Right renal pelvis (tissue), 4 donors: ENCODE measurements at regions not wholly inside any gene's neighbourhood (a gene's known extent, or its start where the extent isn't known, plus 50 kb on each side); places are given as distances from the start of the nearest gene placed in this dataset.

Experiments used
- DNase-seq, 4 donors: peaks; one replicate each; pipeline ENCODE4 v3.0.0-alpha.2; 2013; ENCODE audit warnings: low read depth in 4 of 4, low spot score in 3 of 4, missing footprints in 1 of 4

DNA sequence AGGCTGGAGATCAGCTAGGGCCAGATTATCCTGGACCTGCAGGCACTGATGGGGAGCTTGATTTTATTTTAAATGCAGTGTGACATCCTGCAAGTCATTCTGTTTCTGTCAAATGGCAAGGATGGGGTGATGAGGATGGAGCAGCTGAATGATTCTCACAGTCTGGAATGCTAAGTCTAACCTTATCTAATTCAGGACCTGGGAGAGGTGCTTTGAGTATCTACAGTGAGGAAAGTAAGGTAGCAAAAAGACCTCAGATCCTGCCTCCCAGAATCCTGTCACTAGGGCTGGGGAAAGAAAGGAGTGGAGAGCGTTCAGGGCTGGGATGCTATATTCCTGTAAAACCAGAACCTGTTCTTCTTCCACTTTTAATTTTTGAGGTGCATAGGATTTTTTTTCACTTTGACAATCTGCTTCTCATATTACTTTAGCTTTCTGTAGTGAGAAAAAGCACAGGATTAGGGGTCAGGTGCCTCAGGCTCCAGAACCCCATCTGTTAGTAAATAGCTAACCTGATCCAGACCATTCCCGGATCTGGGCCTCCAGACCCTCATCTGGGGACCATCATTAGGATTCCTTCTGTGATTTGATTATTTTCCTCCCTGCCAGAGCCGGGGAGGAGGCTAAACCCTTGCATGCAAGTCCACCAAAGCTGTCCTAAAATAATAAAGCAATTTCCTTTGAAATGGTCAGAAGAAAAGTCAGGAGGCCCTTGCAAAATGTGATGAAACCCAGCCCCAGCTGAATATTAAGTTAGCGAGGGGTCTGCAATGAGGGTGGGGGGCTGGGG is 54.7 kb downstream of the ASCL1 start:
- no peak for DNase-seq

DNA sequence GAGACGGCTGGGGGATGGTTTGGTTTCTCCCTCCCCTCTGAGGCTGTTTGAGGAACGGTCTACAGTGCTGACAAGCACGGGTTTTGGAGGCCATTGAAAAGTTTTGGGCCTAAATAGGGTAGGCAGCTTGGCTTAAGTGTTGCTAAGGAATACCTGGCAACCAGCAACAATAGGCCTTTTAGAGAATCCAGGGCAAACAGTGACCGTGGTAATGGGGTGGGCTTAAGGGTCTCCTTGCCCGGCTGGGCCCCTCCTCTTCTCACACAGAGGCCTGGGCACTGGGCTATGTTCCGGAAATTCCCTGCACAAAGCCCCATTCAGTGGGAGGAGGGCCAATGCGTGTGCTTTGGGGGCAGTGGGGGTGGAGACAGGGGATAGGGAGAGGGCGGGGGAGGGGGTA is 55.4 kb downstream of the ASCL1 start:
- no peak for DNase-seq

DNA sequence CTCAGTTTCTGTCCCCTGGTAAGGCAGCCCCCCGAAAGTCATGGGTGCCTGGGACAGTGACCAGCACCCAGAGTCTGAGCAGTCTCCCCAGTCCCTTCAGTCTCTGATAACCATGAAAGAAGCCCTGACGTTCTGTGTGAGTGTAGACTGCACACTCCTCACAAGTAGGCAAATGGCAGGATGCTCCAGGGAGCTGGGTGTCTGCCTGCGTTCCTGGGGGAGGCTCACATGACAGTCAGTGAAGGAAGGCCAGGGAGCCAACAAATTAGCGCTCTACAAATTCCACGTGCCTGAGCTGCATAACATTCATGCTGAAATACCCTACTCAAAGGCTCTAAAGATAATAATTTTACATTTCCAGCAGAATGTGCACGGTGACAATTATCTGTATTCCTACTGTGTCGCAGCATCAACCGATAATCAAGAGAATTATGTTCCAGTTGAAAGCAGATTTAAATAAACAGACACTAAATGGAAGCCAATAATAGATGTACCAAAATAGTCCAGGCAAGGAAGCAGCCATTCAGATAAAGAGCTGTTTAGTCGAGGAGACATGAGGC is 56.3 kb downstream of the ASCL1 start:
- no peak for DNase-seq

DNA sequence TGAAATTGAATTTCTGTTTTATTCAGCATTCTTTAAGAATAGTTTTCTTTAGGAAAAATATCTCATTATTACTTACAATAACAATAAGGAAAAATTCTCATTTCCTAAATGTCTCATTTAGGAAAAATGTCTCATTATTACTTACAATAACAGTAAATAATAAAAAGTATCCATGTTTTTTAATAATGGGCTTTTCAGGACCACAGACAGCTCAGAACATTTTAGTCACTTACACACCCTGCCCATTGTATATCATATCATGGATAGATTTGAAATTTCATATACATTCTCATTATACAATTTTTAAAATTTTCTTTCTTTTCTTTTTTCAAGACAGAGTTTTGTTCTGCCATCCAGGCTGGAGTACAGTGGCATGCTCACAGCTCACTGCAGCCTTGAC is 58.9 kb downstream of the ASCL1 start:
- no peak for DNase-seq

DNA sequence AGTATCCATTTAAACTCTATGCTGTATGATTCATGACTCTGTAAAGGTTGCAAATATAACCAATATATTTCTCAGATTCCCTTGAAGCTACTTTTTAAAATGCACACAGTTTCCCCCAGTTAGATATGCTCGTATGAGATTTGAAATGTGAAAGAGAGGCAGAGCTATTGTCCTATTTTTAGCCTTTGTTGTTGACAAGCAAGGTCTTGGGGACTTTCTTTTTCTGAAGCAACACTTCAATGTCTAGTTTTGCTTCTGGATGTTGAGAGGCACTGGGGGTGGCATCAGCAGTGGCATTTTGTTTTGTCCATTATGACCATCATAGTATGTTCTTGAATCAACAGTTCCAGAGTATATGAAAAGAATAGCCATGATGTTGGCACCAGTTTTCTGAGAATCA is 63.4 kb downstream of the ASCL1 start:
- no peak for DNase-seq

DNA sequence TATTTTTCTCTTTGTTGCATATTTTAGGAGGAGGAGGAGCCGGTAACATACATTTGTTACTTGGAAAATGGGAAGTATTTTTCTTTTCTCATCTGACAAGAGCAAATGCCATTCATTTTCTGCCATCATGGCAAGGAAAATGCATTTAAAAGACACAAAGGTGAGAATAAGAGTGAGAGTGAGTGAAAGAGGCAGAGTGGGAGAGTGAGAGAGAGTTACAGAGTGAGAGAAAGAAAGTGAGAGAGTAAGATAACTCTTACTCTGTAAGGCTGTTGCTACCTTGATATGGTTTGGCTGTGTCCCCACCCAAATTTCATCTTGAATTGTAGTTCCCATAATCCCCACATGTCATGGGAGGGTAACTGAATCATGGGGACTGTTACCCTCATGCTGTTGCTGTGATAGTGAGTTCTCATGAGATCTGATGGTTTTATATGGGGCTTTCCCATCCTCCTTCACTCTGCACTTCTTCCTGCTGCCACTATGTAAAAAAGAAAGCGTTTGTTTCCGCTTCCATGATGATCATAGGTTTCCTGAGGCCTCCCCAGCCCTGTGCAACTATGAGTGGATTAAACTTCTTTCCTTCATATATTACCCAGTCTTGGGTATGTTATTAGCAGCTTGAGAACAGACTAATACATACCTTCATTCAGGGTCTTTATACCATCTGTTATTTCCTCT is 64.2 kb downstream of the ASCL1 start:
- DNase-seq, result no peak

DNA sequence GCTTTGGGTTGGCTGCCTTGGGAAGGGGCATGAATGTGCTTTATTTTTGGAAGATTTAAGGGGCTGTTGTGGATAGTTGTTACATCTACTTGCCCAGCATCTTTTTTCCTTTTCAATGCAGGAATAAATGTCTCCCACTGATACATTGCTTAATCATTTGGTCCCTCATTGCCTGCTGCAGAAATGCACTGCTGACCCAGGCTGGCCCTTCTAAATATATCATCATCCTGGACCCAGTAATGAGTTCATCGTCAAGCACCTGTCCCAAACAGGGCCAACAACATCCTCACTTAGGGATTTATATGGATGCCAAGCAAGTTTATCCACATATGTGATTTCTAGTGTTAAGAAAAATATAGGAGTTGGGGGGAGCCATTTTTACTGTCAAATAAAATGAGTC is 67.2 kb downstream of the ASCL1 start:
- DNase-seq, result no peak

DNA sequence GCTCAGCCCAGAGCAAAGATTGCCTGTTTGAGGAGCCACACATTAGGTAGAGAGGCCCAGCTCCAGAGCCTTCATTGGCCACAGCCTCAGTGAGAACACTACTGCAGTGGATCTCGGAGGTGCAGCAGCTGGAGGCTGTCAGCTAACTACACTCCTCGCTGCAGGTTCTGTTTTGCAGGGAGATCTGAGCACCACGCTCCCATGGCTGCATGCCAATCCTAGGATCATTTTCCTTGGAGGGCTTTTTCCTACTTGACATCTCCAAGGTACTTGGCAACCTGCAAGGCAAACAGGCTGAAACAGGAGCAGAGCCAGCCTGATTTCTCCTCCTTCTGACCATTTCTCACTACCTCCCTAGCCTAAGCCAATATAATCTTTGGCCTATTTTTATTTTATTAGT is 69.2 kb downstream of the ASCL1 start:
- peak; percentile 1 to 8 (median 6) for DNase-seq

DNA sequence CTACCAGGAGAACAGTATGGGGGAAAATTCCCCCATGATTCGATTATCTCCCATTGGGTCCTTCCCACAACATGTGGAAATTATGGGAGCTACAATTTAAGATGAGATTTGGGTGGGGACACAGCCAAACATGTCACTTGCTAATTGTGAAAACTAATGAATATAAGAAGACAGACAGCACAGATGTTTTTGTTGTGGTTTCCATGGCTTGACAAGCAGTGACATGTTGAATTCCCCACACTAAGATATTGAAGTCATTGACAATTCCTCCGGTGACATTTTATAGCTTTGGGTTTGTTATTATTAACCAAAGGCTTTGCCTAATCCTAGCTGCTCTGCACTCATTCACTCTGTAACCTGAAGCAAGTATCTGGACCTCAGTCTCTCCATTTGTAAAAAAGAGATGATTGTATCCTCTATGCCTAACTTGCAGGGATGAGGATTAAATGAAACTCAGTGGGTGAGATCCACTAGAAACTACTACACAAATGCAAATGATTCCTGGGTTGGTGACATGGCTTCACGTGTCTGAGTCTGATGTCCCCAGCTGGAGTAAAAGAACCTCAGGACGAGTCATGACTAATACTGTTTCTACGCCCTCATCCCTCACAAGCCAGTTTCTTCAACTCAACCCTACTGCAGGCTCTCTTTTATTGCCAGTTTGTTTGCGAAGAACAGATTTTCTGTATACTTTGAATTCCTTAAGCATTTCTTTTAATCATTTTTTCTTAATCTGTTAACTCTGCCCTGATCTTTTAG is 71.6 kb downstream of the ASCL1 start:
- no peak for DNase-seq

DNA sequence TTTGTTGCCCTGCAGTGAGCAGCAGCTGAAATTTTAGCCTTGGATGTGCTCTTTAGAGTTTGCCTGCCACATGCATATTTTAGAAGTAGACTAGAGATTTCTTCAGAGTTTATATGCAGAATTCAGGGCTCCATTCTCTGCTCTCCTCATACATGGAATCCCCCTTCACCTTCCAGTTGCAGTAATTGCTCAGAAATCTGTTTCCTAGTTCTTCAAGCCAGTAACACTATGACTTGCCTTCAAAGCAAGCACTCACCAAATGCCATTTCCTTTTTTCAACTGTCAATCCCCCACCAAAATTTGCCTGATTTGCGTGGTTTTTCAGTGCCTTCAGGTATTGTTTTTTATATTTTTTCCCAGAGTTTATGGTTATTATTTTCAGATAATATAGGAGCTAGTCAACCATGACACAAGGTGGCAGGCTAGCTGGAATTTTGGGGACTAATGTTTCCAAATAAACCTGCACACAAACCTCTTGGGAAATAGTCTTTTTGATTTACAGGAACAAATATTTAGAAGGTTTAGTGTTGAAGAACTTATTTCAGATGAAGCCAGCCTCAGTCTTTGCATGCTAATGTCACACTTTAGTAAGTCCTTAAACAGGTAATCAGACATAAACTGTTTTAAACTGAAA is 79.2 kb downstream of the ASCL1 start:
- DNase-seq, result no peak

DNA sequence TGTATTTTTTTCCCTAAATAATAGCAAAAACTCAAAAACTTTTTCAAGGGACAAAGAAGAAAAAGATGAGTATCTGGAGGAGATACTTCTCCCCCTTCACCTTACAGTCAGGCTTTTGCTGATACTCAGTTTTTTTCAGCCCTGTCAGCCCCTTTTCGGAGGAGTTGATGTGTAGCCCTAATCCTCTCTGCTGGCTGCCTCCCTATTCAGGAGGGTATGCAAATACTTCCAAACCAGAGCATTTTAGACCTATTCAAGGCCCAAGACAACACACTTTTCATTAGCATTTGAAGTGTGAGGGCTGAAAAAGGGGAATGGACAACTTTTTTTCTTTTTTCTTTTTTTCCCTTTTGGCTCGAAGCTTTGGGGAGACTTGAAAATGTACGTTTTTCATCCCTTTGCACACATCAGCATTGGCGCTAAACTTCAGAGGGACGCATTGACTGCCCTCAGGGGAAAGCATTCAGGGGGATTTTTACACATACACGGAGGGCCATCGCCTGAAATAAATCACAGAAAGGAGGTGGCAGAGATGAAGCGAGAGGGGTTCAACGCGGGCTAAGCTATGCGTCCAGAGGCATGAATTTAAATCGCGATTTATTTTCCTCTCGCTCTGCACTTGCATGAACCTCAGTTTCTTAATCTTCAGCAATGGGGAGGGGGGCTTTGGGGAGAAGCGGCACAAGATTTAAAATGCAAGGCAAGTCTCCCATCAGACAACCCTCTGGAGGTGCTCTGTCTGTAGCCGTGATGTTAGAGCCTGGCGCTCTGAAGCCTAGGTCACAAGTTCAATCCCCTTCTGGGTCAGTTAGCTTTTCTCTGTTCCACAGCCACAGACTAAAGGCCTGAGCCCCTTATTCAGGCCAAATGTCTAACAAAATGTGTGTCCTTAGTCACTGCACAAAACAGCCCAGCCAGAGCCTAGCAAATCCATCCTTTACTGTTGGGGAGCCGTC is 86.3 kb downstream of the ASCL1 start:
- no peak for DNase-seq

DNA sequence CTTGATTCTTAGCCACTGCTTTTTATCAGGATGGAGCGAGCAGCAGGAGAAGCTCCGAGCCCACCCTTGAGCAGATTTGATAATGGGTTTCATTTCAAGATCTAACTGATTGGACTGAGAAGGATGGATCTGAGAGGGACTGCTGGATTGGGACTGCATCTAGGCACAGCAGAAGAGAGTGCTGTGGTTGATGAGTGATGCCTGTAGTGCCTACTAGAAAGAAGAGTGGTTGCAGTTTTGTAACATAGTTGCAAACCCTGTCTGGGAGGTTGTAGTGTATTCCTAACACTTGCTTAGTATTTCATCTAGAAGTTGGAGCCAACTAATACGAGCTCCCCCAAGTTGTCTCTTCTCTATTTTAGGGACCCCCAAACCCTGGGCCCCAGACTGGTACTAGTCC is 88.7 kb downstream of the ASCL1 start:
- no peak for DNase-seq

DNA sequence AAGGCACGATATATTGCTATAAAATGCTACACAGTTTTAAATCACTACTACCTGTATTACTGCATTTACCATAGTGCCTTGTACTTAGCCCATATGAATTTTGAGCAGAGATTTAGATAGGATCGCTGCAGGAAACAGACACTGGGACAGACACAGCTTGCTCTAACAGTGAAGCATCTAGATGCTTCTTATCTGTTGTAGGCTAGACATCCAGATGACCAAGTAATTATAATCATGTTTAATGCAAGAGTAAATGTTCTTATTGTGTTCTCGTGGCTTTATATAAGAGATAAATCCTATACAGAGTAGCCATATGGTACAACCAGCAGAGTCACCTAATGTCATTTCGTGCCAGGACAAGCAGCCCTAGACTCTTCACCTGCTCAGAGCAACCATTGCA is 92.8 kb downstream of the ASCL1 start:
- DNase-seq, result no peak

DNA sequence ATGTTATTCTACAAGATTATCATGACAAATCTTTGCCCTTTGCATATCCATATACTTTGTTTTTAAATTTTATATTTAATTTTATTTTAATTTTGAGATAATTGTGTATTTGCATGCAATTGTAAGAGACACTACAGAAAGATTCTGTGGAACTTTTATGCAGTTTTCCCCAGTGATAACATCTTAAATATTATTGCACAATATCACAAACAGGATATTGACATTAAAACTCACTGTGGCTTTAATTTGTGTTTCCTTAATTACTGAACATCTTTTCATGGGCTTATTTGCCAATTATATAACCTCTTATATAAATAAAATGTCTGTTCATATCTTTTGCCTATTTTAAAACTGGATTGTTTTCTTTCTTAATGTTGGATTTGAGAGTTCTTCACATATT is 95.6 kb downstream of the ASCL1 start:
- DNase-seq, result no peak

DNA sequence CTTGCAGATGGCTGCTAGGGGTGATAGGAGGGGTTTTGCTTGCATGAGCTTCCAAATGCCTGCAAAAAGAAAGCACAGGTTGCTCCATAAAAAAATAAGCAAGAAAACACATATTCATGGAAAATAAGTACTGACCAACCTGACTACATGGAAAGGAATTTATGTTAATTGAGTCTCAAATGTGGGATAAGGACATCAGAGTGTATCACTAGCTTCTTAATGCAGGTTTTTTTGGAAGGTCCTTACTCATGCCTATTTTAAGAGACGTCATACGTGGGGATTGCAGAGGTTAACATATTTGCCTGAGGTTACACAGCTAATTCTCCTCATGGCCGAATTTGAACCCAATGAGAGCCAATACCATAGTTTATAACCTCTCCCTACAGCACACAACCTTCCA is 116.2 kb downstream of the ASCL1 start:
- no peak for DNase-seq

DNA sequence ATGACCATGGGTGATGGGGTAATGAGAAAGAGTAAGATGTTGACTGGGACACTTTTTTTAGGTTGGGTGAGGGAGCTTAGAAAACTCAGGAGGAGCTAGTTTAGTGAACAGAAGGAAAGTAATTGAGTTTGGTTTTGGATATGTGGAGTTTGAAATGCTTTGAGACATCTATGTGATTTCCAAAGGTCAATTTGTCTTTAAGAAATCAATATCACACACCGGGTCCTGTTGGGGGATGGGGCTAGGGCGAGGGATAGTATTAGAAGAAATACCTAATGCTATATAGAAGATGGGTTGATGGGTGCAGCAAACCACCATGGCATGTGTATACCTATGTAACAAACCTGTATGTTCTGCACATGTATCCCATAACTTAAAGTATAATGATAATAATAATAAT is 118.4 kb downstream of the ASCL1 start:
- no peak for DNase-seq

DNA sequence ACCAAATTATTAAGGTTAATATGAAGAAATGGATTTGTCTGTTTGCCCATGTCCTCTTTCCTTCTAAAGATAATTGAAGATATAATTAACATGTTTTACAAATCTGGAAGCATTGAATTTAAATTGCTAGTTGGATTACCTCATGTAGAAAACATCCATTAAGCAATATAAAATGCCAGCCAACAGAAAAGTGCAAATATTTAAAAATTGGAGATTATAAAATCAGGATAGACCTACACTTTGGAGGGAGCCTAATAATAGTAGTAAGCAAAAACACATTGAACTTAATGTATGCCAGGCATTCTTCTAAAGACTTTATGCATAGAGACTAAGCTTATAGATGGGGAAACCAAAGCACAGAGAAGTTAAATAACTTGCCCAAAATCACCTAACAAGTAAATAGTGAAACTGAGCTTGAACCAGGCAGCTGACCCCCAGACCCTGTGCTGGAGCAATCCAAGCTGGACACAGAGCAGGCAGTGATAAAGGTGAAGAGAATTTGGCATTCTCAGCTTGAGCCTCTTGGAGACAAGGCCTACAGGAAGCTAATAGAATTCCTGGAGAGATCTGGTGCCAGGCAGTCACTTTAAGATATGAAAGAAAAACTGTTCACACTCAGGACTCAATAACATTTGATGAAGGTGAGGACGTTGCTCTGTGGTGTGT is 119.8 kb downstream of the ASCL1 start:
- no peak for DNase-seq

DNA sequence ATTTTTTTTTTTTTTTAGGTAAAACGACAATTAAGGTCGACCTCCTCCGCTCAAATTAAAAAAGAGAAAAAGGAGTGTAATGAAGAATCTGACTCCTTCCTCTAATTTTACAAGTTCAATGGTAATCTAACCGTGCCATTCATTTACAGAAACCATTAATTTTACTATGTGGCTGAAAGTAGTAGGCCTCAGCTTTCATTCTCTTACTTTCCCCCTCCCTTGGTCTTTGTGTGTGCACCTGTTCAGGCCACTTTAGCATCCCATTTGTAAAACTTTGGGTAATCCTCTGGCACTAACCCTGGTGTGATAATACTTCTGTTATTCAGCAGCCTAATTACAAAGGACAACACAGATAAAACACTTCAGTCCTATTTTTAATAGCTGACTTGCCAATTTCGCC is 128.1 kb downstream of the ASCL1 start:
- no peak for DNase-seq

DNA sequence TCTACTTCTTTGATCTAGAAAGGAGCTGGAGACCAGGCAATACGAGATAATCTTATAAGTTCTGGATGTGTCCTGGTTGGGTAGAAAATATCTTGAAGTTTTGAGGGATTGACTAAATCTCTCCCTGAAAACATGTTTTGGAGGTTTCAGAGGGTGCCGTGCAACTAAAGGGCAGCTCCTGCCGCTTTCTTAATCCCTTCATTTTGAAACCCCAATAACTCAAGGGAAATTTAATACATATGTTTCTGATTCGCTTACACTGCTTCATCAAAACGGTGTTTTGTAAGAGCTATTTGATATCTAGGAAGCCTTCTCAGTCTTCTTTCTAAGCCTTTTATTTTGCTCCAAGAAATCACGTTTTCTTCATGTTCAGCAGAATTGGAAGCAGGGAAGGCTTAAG is 129.0 kb downstream of the ASCL1 start:
- DNase-seq, result no peak
